ENCODE measurements at regions not wholly inside any gene's neighbourhood (a gene's known extent, or its start where the extent isn't known, plus 50 kb on each side); places are given as distances from the start of the nearest gene placed in this dataset.

GRCh38 chr1:216905137-216905536 lies 181.9 kb upstream of the ESRRG start:
- Histone ChIP-seq H2AFZ (ENCODE audit: control insufficient read depth, low read depth, low read length) (no peak overlapping the region), H3K4me2 (ENCODE audit: control insufficient read depth, insufficient read depth) (no peak overlapping the region), H3K27ac (ENCODE audit: control insufficient read depth, insufficient read depth) (no peak overlapping the region), H3K4me3 (no peak overlapping the region), H3K9ac (ENCODE audit: control insufficient read depth, insufficient read depth, low read length) (no peak overlapping the region), H3K27me3 (replicated peaks in 1 of 2; ENCODE audit: control insufficient read depth in 2 of 2, insufficient read depth in 2 of 2, low read length in 1 of 2) (no peaks in the 10 kb centered on the region), H3K9me3 (replicated peaks; ENCODE audit: control insufficient read depth, insufficient read depth, low read length) (no peaks in the 10 kb centered on the region), H3K79me2 (ENCODE audit: control insufficient read depth, insufficient read depth, low read length) (no peaks in the 10 kb centered on the region), H3K4me1 (ENCODE audit: control insufficient read depth, insufficient read depth, low read length) (no peaks in the 10 kb centered on the region), H4K20me1 (ENCODE audit: control insufficient read depth, insufficient read depth) (no peaks in the 10 kb centered on the region), H3K36me3 (ENCODE audit: control insufficient read depth in 2 of 2, insufficient read depth in 2 of 2, low read length in 1 of 2) (no peaks in the 10 kb centered on the region)
- POLR2A ChIA-PET: no interaction called here
- DNase-seq (ENCODE audit: low read depth, low spot score): no peak
- no peak for TF ChIP-seq EGR1 (IDR thresholded peaks at IDR 0.05; ENCODE audit: borderline replicate concordance in 1 of 2, low read depth in 2 of 2, low read length in 2 of 2)
- TF ChIP-seq, protein P1, sequence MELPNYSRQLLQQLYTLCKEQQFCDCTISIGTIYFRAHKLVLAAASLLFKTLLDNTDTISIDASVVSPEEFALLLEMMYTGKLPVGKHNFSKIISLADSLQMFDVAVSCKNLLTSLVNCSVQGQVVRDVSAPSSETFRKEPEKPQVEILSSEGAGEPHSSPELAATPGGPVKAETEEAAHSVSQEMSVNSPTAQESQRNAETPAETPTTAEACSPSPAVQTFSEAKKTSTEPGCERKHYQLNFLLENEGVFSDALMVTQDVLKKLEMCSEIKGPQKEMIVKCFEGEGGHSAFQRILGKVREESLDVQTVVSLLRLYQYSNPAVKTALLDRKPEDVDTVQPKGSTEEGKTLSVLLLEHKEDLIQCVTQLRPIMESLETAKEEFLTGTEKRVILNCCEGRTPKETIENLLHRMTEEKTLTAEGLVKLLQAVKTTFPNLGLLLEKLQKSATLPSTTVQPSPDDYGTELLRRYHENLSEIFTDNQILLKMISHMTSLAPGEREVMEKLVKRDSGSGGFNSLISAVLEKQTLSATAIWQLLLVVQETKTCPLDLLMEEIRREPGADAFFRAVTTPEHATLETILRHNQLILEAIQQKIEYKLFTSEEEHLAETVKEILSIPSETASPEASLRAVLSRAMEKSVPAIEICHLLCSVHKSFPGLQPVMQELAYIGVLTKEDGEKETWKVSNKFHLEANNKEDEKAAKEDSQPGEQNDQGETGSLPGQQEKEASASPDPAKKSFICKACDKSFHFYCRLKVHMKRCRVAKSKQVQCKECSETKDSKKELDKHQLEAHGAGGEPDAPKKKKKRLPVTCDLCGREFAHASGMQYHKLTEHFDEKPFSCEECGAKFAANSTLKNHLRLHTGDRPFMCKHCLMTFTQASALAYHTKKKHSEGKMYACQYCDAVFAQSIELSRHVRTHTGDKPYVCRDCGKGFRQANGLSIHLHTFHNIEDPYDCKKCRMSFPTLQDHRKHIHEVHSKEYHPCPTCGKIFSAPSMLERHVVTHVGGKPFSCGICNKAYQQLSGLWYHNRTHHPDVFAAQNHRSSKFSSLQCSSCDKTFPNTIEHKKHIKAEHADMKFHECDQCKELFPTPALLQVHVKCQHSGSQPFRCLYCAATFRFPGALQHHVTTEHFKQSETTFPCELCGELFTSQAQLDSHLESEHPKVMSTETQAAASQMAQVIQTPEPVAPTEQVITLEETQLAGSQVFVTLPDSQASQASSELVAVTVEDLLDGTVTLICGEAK (IDR thresholded peaks at IDR 0.05; ENCODE audit: borderline replicate concordance): no peak
- no peak for TF ChIP-seq BACH1 (IDR thresholded peaks at IDR 0.05; ENCODE audit: borderline replicate concordance)
- TF ChIP-seq MTA3 (IDR thresholded peaks at IDR 0.05; ENCODE audit: borderline replicate concordance, low read length): no peak
- TF ChIP-seq PBX3 (IDR thresholded peaks at IDR 0.05; ENCODE audit: insufficient replicate concordance, low read depth, low read length): no peak
- no peak for TF ChIP-seq GABPA (IDR thresholded peaks at IDR 0.05; ENCODE audit: low read depth)
- no peak for TF ChIP-seq ESRRA (IDR thresholded peaks at IDR 0.05; ENCODE audit: low read length)
- TF ChIP-seq ZBED1 (IDR thresholded peaks at IDR 0.05; ENCODE audit: borderline replicate concordance): no peak
- TF ChIP-seq, protein P2, sequence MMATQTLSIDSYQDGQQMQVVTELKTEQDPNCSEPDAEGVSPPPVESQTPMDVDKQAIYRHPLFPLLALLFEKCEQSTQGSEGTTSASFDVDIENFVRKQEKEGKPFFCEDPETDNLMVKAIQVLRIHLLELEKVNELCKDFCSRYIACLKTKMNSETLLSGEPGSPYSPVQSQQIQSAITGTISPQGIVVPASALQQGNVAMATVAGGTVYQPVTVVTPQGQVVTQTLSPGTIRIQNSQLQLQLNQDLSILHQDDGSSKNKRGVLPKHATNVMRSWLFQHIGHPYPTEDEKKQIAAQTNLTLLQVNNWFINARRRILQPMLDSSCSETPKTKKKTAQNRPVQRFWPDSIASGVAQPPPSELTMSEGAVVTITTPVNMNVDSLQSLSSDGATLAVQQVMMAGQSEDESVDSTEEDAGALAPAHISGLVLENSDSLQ (IDR thresholded peaks at IDR 0.05): no peak
- no peak for TF ChIP-seq POU2F2 (IDR thresholded peaks at IDR 0.05; ENCODE audit: borderline replicate concordance, low read depth, low read length)
- no peak for ATAC-seq
- no peak for FAIRE-seq
- CTCF ChIA-PET: interaction anchor here (1.0 kb wide), 1 partner anchor 13 kb away, joined by 3 read pairs; no protein-coding TSS in a partner anchor
- intact Hi-C loops (cut with micrococcal nuclease; ENCODE audit: unreplicated experiment) (no loop called here), in situ Hi-C loops (cut with MboI) (no loop called here)
- SMC1A ChIA-PET (ENCODE audit: uncharacterized antibody, unreplicated experiment): interaction anchor here (0.6 to 1.0 kb wide), 2 partner anchors 41 to 43 kb away, joined by 3 read pairs; no protein-coding TSS in a partner anchor
- RAD21 ChIA-PET (ENCODE audit: unreplicated experiment): no interaction called here
- WGBS (ENCODE audit: insufficient coverage, insufficient replicate concordance, low lambda C conversion rate, missing lambda C conversion rate): 27% methylated on average over 5 of the region's 5 CpGs
- no TSS peak for BruUV-seq (replicated peaks)

Data from GM12878 (cell line).